CD4-positive, CD25-positive, alpha-beta regulatory T cell (primary cell): ENCODE measurements at regions not wholly inside any gene's neighbourhood (a gene's known extent, or its start where the extent isn't known, plus 50 kb on each side); places are given as distances from the start of the nearest gene placed in this dataset.

Experiments used
- ATAC-seq, 2 donors: fragments of 150-1000 bp; cut with Tn5 transposase; one replicate each; pipeline ENCODE4 v1.10.0; 2021; ENCODE audit warnings: low read depth in 2 of 2, moderate number of reproducible peaks in 2 of 2, moderate library complexity in 1 of 2
- DNase-seq, 3 donors: peaks; one replicate each; pipeline versions ENCODE4 v3.0.0 to v3.0.0-alpha.2; 2012 to 2022; ENCODE audit warnings: mixed read lengths in 1 of 3
- H3K27ac ChIP-seq: one replicate; pipeline ENCODE4 v1.7.0; 2013; ENCODE audit warnings: mild to moderate bottlenecking, low read length; ENCODE audit not compliant: insufficient read depth, poor library complexity, severe bottlenecking
- H3K27me3 ChIP-seq: one replicate; pipeline ENCODE4 v1.7.0; 2013; ENCODE audit warnings: low read length; ENCODE audit not compliant: control insufficient read depth, insufficient read depth
- H3K36me3 ChIP-seq: one replicate; pipeline ENCODE4 v1.7.0; 2013; ENCODE audit warnings: mild to moderate bottlenecking, low read length, moderate library complexity; ENCODE audit not compliant: control insufficient read depth, insufficient read depth
- H3K4me1 ChIP-seq: 2 replicates; pipeline ENCODE4 v1.7.0; 2013; ENCODE audit warnings: mild to moderate bottlenecking, low read length; ENCODE audit not compliant: insufficient read depth, control insufficient read depth, poor library complexity, severe bottlenecking
- H3K4me3 ChIP-seq: one replicate; pipeline ENCODE4 v1.7.0; 2013; ENCODE audit warnings: low read depth, mild to moderate bottlenecking, low read length, moderate library complexity
- H3K9me3 ChIP-seq, 2 experiments: 1 replicate in 1 of 2; 2 replicates in 1 of 2; pipeline ENCODE4 v1.7.0; 2013; ENCODE audit warnings: low read length in 2 of 2, mild to moderate bottlenecking in 1 of 2, moderate library complexity in 1 of 2; ENCODE audit not compliant: control insufficient read depth in 2 of 2
- H3K27ac Mint-ChIP-seq, 3 donors: one replicate each; pipeline ENCODE4 v1.8.0; 2020 to 2022; ENCODE audit warnings: mild to moderate bottlenecking in 3 of 3, mixed read lengths in 3 of 3, moderate library complexity in 2 of 3
- H3K27me3 Mint-ChIP-seq: one replicate; pipeline ENCODE4 v1.8.0; 2022; ENCODE audit warnings: mild to moderate bottlenecking, mixed read lengths
- H3K36me3 Mint-ChIP-seq: one replicate; pipeline ENCODE4 v1.8.0; 2020; ENCODE audit warnings: mixed read lengths
- H3K4me1 Mint-ChIP-seq, 4 donors: one replicate each; pipeline ENCODE4 v1.8.0; 2020 to 2022; ENCODE audit warnings: mixed read lengths in 4 of 4, mild to moderate bottlenecking in 1 of 4
- H3K4me3 Mint-ChIP-seq, 4 donors: one replicate each; pipeline ENCODE4 v1.8.0; 2020 to 2022; ENCODE audit warnings: mild to moderate bottlenecking in 4 of 4, mixed read lengths in 4 of 4, moderate library complexity in 3 of 4
- H3K9me3 Mint-ChIP-seq, 7 donors: one replicate each; pipeline ENCODE4 v1.8.0; 2020 to 2022; ENCODE audit warnings: mixed read lengths in 7 of 7, mild to moderate bottlenecking in 3 of 7, moderate library complexity in 2 of 7

DNA sequence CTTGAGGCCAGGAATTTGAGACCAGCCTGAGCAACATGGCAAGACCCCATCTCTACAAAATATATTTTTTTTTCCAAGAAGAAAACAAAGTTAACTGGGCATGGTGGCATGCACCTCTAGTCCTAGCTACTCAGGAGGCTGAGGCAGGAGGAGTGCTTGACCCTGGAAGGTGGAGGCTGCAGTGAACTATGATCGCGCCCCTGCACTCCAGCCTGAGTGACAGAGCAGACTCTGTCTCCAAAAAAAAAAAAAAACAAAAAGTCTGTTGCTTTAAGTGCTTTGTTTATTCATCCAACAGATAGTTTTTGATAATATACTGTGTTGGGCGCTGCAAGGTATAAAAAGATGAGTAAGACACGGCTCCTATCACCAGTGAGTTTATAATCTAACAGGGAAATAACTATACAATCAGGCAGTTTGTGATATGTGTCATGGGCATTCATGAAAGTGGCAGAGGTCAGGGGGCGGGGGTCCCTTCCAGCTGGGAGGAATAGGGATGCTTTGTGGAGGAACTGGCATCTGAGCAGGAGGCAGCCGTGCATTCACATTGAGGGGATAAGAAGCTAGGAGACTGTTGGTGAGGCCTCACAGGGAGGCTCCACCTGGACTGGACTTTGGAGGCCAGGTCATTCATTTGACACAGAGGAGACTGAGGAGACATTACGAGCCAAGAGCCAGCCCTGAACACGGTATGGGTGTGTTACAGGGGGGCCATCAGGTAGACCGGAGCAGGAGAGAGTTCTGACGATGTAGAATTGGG, 67.3 kb upstream of the ERRFI1 start:
- H3K27me3 Mint-ChIP-seq = peaks cover 11% of the 10 kb centered on the region
- no peak for ATAC-seq

DNA sequence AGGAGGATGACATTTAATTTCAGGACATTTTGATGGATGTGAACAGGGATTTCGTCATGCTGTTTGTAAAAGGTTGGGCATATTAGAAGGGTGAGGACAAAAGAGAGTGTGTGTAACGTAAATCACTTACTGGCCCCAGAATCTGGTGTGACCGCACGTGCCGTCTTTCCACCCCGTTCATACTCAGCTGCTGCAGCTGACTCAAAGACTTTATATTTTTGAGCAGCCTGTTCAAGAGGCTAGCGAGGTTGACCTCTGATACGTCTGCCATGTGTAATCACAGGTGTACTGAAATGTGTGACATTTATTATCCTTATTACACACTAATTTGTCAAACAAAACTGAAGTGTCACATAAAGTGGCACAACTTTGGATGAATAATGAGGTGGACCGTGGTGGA, 66.5 kb upstream of the ERRFI1 start:
- H3K27me3 Mint-ChIP-seq = peaks cover 11% of the 10 kb centered on the region
- H3K9me3 Mint-ChIP-seq = peaks cover 0 to 2% (median 0%) of the 10 kb centered on the region in 7 donors
- DNase-seq = no peak
- Histone ChIP-seq H3K27me3 (no peaks in the 10 kb centered on the region), H3K36me3 (no peaks in the 10 kb centered on the region), H3K4me1 (peaks cover 16% of the 10 kb centered on the region), H3K4me3 (no peak overlapping the region), H3K27ac (no peak overlapping the region), H3K9me3 (no peaks in the 10 kb centered on the region)
- H3K4me3 Mint-ChIP-seq = no peak overlapping the region
- H3K36me3 Mint-ChIP-seq = no peaks in the 10 kb centered on the region
- ATAC-seq = no peak
- H3K4me1 Mint-ChIP-seq = peaks cover 13 to 35% (median 27%) of the 10 kb centered on the region in 4 donors
- H3K27ac Mint-ChIP-seq = no peak overlapping the region

More for the DNA sequence above, 67.3 kb upstream of the ERRFI1 start:
- peak overlapping the region in 1 of 3 donors; percentile 16 for H3K27ac Mint-ChIP-seq
- Histone ChIP-seq H3K27me3 (no peaks in the 10 kb centered on the region), H3K36me3 (no peaks in the 10 kb centered on the region), H3K4me3 (no peak overlapping the region), H3K27ac (no peak overlapping the region), H3K9me3 (no peaks in the 10 kb centered on the region), H3K4me1 (peaks cover 22% of the 10 kb centered on the region)
- no peaks in the 10 kb centered on the region for H3K36me3 Mint-ChIP-seq
- H3K4me1 Mint-ChIP-seq = peaks cover 17 to 41% (median 29%) of the 10 kb centered on the region in 4 donors
- H3K4me3 Mint-ChIP-seq = no peak overlapping the region
- H3K9me3 Mint-ChIP-seq = peaks cover 0 to 2% (median 0%) of the 10 kb centered on the region in 7 donors
- DNase-seq = no peak

DNA sequence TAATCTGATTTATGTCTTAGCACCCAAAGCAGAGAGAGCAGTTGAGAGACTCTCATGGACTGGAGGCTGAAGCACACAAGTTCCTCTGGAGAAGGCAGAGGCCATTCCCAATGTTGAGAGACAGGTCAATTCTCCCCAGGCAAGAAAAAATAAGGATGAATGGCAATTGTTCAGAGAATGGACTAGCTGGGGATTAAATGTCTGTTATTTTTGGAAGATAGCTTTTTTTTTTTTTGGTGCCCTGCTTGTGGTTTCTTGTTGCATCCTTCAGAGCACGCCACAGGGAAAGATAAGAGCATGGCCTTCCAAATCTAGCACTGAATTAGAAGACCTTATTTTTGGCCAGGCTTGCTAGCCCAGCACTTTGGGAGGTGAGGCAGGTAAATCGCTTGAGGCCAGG, 65.6 kb upstream of the ERRFI1 start:
- Histone ChIP-seq H3K9me3 (no peaks in the 10 kb centered on the region), H3K27ac (no peak overlapping the region), H3K4me1 (peaks cover 6% of the 10 kb centered on the region), H3K4me3 (no peak overlapping the region), H3K27me3 (no peaks in the 10 kb centered on the region), H3K36me3 (no peaks in the 10 kb centered on the region)
- DNase-seq = no peak
- Mint-ChIP-seq H3K27ac (no peak overlapping the region), H3K4me3 (no peak overlapping the region), H3K9me3 (peaks cover 0 to 2% (median 0%) of the 10 kb centered on the region in 7 donors), H3K36me3 (no peaks in the 10 kb centered on the region), H3K4me1 (peaks cover 5 to 26% (median 17%) of the 10 kb centered on the region in 4 donors), H3K27me3 (peaks cover 11% of the 10 kb centered on the region)
- ATAC-seq = no peak

DNA sequence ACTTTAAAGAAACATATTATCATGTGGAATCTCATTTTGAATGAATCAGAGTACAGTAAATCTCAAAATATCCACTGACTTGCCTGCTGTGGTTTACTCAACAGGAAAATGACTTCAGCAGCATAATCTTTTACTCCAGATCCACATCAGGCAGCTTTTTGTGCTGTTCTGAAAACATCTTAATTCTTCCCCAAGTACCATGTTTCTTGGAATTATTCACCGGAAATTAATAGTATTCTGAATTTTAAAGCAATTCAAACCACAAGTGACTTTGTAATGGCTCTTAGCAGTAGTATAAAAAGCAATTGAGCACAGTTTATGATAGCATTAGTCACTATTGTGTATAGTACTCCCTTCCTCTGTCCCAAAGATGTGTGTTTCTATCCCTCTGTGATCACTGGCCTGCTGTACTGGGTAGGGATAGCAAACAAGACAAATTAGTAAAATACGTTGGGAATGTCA, 64.2 kb upstream of the ERRFI1 start:
- Mint-ChIP-seq H3K4me1 (peaks cover 5 to 13% (median 10%) of the 10 kb centered on the region in 4 donors), H3K36me3 (no peaks in the 10 kb centered on the region), H3K9me3 (peaks cover 0 to 3% (median 0%) of the 10 kb centered on the region in 7 donors), H3K4me3 (no peak overlapping the region), H3K27me3 (peaks cover 11% of the 10 kb centered on the region), H3K27ac (peak overlapping the region in 2 of 3 donors; percentile 7 to 23)
- H3K27ac ChIP-seq = no peak overlapping the region
- ATAC-seq (no peak), DNase-seq (no peak)
- H3K27me3 ChIP-seq = no peaks in the 10 kb centered on the region
- no peak overlapping the region for H3K4me3 ChIP-seq
- H3K36me3 ChIP-seq = no peaks in the 10 kb centered on the region
- H3K9me3 ChIP-seq = no peaks in the 10 kb centered on the region
- peaks cover 4% of the 10 kb centered on the region for H3K4me1 ChIP-seq

DNA sequence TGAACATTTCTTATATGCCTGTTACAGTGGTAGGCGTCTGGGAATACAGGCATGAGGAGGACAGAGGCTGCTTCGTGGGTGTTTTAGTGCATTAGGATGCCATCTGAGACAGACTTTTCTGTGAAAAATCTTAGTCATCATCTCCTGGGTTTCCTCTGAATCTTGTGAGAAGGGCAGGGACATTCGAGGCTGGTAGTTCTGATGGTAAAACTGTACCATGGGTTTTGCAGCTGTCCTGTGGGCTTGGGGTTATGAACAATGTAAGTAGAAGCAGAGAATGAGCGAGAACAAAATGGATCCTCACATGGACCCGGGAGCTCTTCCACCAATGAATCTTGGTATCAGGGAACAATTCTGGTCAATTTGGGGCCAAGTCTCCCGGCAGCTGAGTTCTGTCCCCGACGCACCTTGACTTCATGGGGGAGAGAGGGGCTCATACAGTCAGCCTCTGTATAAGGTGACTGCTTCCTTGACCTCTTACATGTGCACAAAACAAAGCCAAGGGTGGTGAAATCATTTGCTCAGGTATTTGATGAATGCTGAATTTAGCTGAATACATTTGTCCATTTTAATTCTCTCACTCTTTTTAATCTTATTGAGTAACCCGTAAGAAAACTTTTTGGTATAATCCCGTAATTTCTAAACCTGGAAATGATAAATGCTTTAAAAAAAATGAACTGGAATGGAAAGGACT, 63.6 kb upstream of the ERRFI1 start:
- peaks cover 5 to 12% (median 6%) of the 10 kb centered on the region in 4 donors for H3K4me1 Mint-ChIP-seq
- H3K9me3 Mint-ChIP-seq = peaks cover 0 to 3% (median 0%) of the 10 kb centered on the region in 7 donors
- peaks cover 4% of the 10 kb centered on the region for H3K4me1 ChIP-seq
- no peak overlapping the region for H3K4me3 ChIP-seq
- ATAC-seq (no peak), DNase-seq (no peak)
- no peaks in the 10 kb centered on the region for H3K27me3 ChIP-seq
- no peak overlapping the region for H3K27ac Mint-ChIP-seq
- peaks cover 11% of the 10 kb centered on the region for H3K27me3 Mint-ChIP-seq
- no peak overlapping the region for H3K4me3 Mint-ChIP-seq
- no peaks in the 10 kb centered on the region for H3K36me3 Mint-ChIP-seq
- H3K36me3 ChIP-seq = no peaks in the 10 kb centered on the region
- no peak overlapping the region for H3K27ac ChIP-seq
- no peaks in the 10 kb centered on the region for H3K9me3 ChIP-seq

DNA sequence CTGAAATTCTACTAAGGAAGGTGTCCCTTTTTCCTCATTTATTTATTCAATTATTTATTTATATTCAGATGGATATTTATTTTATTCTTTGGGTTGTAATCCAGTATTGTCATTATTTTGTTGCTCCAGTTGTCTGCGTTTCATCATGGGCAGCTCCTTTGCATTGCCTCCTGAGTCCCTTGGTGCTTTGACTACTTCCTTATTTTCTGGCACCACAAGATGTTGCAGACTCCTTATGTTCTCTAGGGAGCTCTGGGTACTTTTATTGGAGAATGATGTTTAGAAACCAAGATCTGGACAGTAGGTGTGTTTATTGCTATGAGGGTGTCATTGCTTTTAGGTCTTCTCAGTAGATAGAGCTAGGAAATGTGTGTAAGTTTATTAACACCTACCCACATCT, 59.9 kb upstream of the ERRFI1 start:
- no peaks in the 10 kb centered on the region for H3K27me3 ChIP-seq
- no peaks in the 10 kb centered on the region for H3K9me3 ChIP-seq
- H3K4me1 Mint-ChIP-seq = peaks cover 0 to 6% (median 4%) of the 10 kb centered on the region in 4 donors
- no peak for ATAC-seq
- H3K4me1 ChIP-seq = peaks cover 4% of the 10 kb centered on the region
- no peak overlapping the region for H3K4me3 Mint-ChIP-seq
- no peak overlapping the region for H3K4me3 ChIP-seq
- H3K36me3 Mint-ChIP-seq = no peaks in the 10 kb centered on the region
- peaks cover 0 to 2% (median 0%) of the 10 kb centered on the region in 7 donors for H3K9me3 Mint-ChIP-seq
- no peak overlapping the region for H3K27ac Mint-ChIP-seq
- H3K36me3 ChIP-seq = no peaks in the 10 kb centered on the region
- DNase-seq = no peak
- peaks cover 4% of the 10 kb centered on the region for H3K27me3 Mint-ChIP-seq
- no peak overlapping the region for H3K27ac ChIP-seq

DNA sequence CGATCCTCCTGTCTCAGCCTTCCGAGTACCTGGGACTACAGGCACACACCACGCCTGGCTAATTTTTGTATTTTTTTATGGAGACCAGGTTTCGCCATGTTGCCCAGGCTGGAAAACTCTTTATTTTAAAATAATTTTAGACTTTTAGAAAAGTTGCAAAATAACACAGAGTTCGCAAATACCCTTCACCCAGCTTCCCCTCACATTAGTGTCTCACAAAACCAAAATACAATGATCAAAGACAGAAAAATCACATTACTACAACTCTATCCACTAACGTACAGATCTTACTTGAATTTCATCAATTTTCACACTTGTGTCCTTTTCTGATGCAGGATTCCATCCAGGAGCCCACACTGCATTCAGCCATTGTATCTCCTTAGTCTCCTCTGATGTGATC, 58.8 kb upstream of the ERRFI1 start:
- H3K36me3 Mint-ChIP-seq = no peaks in the 10 kb centered on the region
- ATAC-seq = no peak
- peak overlapping the region in 1 of 3 donors; percentile 5 for H3K27ac Mint-ChIP-seq
- no peaks in the 10 kb centered on the region for H3K4me1 ChIP-seq
- H3K9me3 ChIP-seq = no peaks in the 10 kb centered on the region
- H3K36me3 ChIP-seq = no peaks in the 10 kb centered on the region
- H3K4me3 ChIP-seq = no peak overlapping the region
- no peak overlapping the region for H3K27ac ChIP-seq
- peaks cover 4% of the 10 kb centered on the region for H3K27me3 Mint-ChIP-seq
- H3K27me3 ChIP-seq = no peaks in the 10 kb centered on the region
- peaks cover 0 to 2% (median 0%) of the 10 kb centered on the region in 7 donors for H3K9me3 Mint-ChIP-seq
- H3K4me3 Mint-ChIP-seq = no peak overlapping the region
- no peaks in the 10 kb centered on the region for H3K4me1 Mint-ChIP-seq
- DNase-seq = no peak
